ENCODE measurements at regions not wholly inside any gene's neighbourhood (a gene's known extent, or its start where the extent isn't known, plus 50 kb on each side); places are given as distances from the start of the nearest gene placed in this dataset.

- Mint-ChIP-seq H3K4me1 (peaks cover 12% of the 10 kb centered on the region), H3K9me3 (no peaks in the 10 kb centered on the region), H3K4me3 (no peak overlapping the region), H3K36me3 (ENCODE audit: low read depth) (no peaks in the 10 kb centered on the region), H3K27me3 (no peaks in the 10 kb centered on the region), H3K27ac (no peak overlapping the region)
- DNase-seq (no peak), ATAC-seq (no peak)
Observed at GRCh38 chr13:40077396-40078027, 422.1 kb downstream of the COG6 start.

DNA sequence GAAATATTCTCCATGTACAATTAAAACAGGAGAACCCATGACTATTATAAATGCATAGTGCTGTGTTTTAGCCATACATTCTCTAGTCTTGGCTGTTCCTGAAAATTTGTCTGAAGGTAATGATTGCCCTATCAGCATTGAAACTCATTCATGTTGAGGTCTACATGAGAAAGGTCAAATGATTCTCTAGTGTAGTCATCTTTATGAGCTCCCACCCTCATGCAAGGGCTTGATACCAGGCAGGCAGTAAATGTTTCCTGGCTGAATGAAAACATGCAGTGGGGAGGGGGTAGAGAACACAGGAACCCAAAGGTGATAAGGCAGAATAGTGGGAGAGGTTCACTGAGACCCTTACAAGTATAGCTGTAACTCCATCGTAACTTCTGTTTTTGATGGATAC, 424.3 kb downstream of the COG6 start:
- ATAC-seq (peak; percentile 85), DNase-seq (no peak)
- H3K27me3 Mint-ChIP-seq = no peaks in the 10 kb centered on the region
- H3K27ac Mint-ChIP-seq = no peak overlapping the region
- no peak overlapping the region for H3K4me3 Mint-ChIP-seq
- H3K9me3 Mint-ChIP-seq = no peaks in the 10 kb centered on the region
- H3K4me1 Mint-ChIP-seq = peaks cover 17% of the 10 kb centered on the region
- H3K36me3 Mint-ChIP-seq (ENCODE audit: low read depth) = no peaks in the 10 kb centered on the region

DNA sequence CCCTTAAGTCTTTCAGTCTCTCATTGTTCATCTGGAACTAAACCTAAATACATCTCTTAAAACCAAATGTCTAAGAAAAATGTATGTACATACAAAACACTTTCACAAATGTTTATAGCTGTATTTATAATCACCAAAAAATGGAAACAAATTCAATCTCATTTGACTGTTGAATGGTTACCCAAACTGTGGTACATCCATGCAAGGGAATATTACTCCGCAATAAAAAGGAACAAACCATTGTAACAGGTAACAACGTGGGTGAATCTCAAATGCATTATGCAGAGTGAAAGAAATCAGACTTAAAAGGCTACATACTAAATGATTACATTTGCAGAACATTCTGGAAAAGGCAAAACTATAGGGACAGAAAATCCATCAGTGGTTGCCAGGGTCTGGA, 425.2 kb downstream of the COG6 start:
- Mint-ChIP-seq H3K9me3 (no peaks in the 10 kb centered on the region), H3K4me1 (peaks cover 17% of the 10 kb centered on the region), H3K27me3 (no peaks in the 10 kb centered on the region), H3K27ac (no peak overlapping the region), H3K36me3 (ENCODE audit: low read depth) (no peaks in the 10 kb centered on the region), H3K4me3 (no peak overlapping the region)
- ATAC-seq (no peak), DNase-seq (no peak)

- Mint-ChIP-seq H3K36me3 (ENCODE audit: low read depth) (no peaks in the 10 kb centered on the region), H3K4me1 (peaks cover 14% of the 10 kb centered on the region), H3K27me3 (no peaks in the 10 kb centered on the region), H3K4me3 (no peak overlapping the region), H3K9me3 (no peaks in the 10 kb centered on the region), H3K27ac (no peak overlapping the region)
- DNase-seq = no peak
- no peak for ATAC-seq
Observed at GRCh38 chr13:40082639-40083038, 427.2 kb downstream of the COG6 start.

- no peak overlapping the region for H3K27ac Mint-ChIP-seq
- no peaks in the 10 kb centered on the region for H3K27me3 Mint-ChIP-seq
- H3K4me3 Mint-ChIP-seq = no peak overlapping the region
- H3K4me1 Mint-ChIP-seq = peaks cover 11% of the 10 kb centered on the region
- no peaks in the 10 kb centered on the region for H3K9me3 Mint-ChIP-seq
- no peak for ATAC-seq
- H3K36me3 Mint-ChIP-seq (ENCODE audit: low read depth) = no peaks in the 10 kb centered on the region
- DNase-seq = no peak
Observed at GRCh38 chr13:40083841-40084240, 428.4 kb downstream of the COG6 start.

GRCh38 chr13:40084934-40085333, 429.5 kb downstream of the COG6 start:
- H3K27me3 Mint-ChIP-seq = no peaks in the 10 kb centered on the region
- no peak overlapping the region for H3K4me3 Mint-ChIP-seq
- no peaks in the 10 kb centered on the region for H3K36me3 Mint-ChIP-seq (ENCODE audit: low read depth)
- H3K27ac Mint-ChIP-seq = no peak overlapping the region
- ATAC-seq (no peak), DNase-seq (no peak)
- H3K9me3 Mint-ChIP-seq = no peaks in the 10 kb centered on the region
- H3K4me1 Mint-ChIP-seq = peaks cover 5% of the 10 kb centered on the region

DNA sequence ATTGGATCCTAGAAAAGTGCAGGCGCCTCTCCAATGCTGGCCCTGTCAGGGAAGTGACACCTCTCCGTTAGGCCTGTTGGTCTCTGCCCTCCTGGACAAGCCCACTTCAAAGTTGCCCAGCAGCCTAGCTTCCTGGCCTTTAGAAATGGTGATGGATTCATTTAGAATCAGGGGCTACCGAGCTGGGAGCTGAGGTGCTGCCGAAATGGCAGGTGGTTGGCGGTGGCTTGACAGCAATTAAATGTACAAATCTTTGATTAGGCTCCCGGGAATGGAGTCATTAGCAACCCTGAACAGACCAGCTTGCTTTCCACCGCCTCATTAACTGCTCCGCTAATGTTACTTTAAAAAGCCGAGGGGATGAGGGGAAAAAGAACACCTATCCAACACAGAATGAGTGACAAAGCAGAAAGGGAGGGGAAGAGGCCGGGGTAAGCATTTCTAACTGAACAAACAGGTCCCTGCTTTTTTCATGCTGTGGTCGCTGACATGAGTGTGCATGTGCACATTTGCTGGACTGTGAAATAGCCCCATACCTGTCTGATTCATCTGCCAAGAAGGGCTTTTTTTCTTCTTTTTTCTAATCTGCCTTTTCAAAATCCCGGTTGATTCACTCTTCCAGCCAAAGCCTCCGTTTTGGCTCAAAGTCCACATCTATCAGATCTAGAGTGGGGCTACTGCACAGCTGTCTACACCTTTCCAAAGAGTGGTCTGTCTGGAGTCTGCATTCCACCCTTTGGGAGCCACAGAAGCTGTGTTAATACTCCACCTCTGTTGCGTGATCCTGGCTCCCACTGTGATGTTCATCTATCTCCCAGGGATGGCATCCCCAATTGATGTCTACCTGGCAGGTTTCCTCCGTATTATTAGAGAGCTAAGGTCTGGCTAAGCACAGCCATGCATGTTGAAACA, 431.9 kb downstream of the COG6 start:
- DNase-seq (no peak), ATAC-seq (no peak)
- Mint-ChIP-seq H3K4me1 (peaks cover 5% of the 10 kb centered on the region), H3K27me3 (no peaks in the 10 kb centered on the region), H3K36me3 (ENCODE audit: low read depth) (no peaks in the 10 kb centered on the region), H3K27ac (no peak overlapping the region), H3K9me3 (no peaks in the 10 kb centered on the region), H3K4me3 (no peak overlapping the region)

DNA sequence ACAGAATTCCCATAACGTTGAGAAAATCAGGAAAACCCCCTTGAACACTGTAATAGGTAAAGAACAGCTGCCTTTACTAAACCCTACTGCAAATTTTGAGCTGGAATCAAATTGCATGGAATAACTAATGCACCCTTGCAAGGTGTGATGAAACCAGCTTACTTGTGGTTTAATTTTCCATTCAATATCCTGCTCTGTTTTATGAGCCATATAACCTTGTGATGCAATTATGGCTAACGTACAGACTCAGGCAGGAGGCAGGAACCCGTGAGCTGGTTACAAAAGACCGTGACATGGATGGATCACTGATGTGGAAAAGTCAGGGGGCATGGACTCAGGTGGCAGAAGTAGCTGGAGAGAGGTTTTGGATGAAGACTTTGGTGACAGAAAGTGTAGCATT, 438.6 kb downstream of the COG6 start:
- no peak overlapping the region for H3K4me3 Mint-ChIP-seq
- no peaks in the 10 kb centered on the region for H3K27me3 Mint-ChIP-seq
- H3K4me1 Mint-ChIP-seq = peaks cover 16% of the 10 kb centered on the region
- no peak overlapping the region for H3K27ac Mint-ChIP-seq
- no peak for ATAC-seq
- peaks cover 8% of the 10 kb centered on the region for H3K9me3 Mint-ChIP-seq
- no peak for DNase-seq
- peaks cover 4% of the 10 kb centered on the region for H3K36me3 Mint-ChIP-seq (ENCODE audit: low read depth)

DNA sequence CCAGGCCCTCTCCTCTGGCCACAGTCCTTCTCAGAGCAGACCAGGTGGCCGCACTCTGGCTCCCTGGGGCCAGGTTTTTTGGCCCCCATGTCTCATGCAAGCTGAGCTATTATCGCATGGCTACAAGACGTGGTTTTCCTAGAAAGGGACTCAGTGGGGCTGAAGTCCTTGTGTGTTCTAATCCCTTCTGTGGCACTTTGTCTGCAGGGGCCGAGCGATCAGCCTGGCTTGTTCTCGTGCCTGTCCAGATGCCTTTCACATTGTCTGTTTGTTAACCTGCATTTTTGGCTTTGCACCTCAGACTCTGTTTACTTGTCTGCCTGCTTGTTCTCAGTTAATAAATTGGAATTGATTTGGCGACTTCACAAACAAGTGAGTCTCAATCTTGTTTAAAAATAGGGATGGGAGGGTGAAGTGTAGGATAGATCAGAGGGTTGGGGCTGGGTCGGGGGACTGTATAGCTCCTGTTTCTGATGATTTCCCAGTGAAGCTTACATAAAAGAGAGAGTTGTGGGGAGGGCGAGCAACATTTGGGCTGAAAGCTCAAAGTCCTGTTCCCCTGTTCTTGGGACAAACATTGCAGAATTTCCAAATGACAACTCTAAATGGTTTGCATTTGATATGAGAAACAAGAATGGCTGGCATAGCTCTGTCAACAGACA, 440.4 kb downstream of the COG6 start:
- peaks cover 10% of the 10 kb centered on the region for H3K36me3 Mint-ChIP-seq (ENCODE audit: low read depth)
- ATAC-seq = no peak
- no peak overlapping the region for H3K4me3 Mint-ChIP-seq
- H3K4me1 Mint-ChIP-seq = peaks cover 18% of the 10 kb centered on the region
- peaks cover 13% of the 10 kb centered on the region for H3K9me3 Mint-ChIP-seq
- no peaks in the 10 kb centered on the region for H3K27me3 Mint-ChIP-seq
- H3K27ac Mint-ChIP-seq = peak overlapping the region; percentile 62
- no peak for DNase-seq

DNA sequence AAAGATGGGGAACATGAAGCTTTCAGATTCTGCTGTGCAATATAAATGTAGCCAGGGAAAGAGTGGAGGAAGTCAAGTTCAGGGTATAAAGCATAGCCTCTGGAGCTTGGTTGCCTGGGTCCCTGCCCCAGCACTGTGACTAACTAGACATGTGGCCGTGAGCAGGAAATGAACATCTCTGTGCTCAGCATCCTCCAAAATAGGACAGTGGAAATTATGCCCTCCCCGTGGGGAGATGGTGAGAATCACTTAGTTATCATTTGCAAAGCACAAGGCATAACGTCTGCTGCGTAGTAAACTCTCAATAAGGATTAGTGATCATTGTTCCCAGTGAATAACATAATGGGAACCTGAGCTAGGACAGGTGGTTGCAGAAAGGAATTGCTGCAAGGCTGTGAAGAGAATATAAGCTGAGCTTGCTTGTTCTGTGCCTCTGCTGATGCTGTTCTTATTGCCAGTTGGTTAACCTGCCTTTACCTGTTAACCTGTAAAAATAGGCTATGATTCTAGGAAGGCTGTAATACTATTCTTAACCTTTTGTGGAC, 441.0 kb downstream of the COG6 start:
- Mint-ChIP-seq H3K9me3 (peaks cover 16% of the 10 kb centered on the region), H3K36me3 (ENCODE audit: low read depth) (peaks cover 14% of the 10 kb centered on the region), H3K4me3 (no peak overlapping the region), H3K27me3 (no peaks in the 10 kb centered on the region), H3K4me1 (peaks cover 24% of the 10 kb centered on the region), H3K27ac (peak overlapping the region; percentile 62)
- peak; percentile 40 for DNase-seq
- ATAC-seq = peak; percentile 99

DNA sequence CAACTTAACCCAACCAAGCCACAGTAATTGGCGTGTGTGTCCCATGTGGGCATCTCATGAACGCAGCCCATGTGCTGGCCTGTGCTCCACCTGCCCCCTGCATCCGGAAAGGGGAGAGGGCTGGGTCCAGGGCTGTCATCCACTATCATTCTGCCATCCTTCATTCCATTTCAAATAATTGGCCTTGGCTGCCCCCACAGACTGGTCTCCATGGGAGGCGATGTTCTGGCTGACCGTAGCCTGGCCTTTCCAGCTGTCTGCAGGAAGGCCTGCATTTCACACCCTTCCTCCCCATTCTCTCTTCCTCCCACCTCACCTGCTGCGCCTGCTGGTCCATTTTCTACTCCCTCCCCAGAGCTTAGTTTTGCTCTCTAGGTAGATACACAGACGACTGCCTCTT, 442.8 kb downstream of the COG6 start:
- H3K4me3 Mint-ChIP-seq = no peak overlapping the region
- peaks cover 14% of the 10 kb centered on the region for H3K36me3 Mint-ChIP-seq (ENCODE audit: low read depth)
- peaks cover 16% of the 10 kb centered on the region for H3K9me3 Mint-ChIP-seq
- H3K4me1 Mint-ChIP-seq = peaks cover 42% of the 10 kb centered on the region
- ATAC-seq (no peak), DNase-seq (no peak)
- H3K27ac Mint-ChIP-seq = no peak overlapping the region
- H3K27me3 Mint-ChIP-seq = no peaks in the 10 kb centered on the region

DNA sequence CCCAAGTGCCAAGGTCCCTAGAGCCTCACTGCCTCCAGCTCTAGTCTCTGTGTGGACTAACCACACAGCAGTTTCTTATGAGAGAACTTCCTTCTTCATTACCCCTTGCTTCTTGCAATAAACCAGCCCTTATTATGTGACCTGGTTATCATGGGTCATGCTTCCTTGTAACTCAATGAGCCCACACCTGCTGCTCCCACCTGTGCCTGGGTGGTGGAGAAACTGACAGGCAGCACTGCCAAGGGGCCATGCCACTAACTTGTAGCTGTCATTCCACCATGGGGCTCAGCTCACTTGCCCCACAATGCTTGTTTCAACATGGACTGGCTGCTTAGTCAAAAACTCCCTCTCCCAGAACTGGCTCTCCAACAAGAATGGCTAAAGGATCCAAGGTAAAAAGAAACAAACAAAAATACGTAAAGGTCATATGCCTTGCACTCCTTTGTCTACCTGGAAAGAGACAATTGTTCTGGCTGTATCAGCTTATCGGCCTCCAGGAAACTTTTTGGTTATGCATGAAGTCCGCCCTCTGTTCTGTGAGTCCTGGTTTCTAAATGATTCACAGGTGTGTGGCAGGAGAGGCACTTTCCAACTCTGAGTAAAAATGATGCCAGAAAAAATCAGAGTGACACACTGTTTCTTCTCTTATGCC, 446.4 kb downstream of the COG6 start:
- H3K4me1 Mint-ChIP-seq = peaks cover 45% of the 10 kb centered on the region
- DNase-seq (peak; percentile 27), ATAC-seq (peak; percentile 72)
- H3K4me3 Mint-ChIP-seq = peak overlapping the region; percentile 65
- peaks cover 21% of the 10 kb centered on the region for H3K9me3 Mint-ChIP-seq
- H3K27ac Mint-ChIP-seq = peak overlapping the region; percentile 98
- H3K27me3 Mint-ChIP-seq = no peaks in the 10 kb centered on the region
- H3K36me3 Mint-ChIP-seq (ENCODE audit: low read depth) = peaks cover 14% of the 10 kb centered on the region

DNA sequence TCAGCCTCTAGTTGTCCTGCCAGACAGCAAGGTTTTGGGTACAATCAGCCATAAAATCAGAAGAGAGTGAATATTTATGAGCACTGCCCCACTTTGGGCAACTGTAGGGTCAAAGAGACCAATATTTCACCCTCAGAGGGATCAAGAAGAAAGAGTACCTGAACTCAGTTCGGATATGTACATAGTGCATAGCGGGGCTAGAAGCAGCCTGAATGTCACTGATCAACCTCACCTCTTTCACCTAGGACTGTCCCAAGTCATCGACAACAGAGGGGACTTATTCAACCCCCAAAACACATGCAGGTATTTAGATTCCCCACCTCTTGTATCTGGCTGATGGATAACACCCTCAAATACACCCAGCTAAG, 446.9 kb downstream of the COG6 start:
- Mint-ChIP-seq H3K27me3 (no peaks in the 10 kb centered on the region), H3K9me3 (peaks cover 21% of the 10 kb centered on the region), H3K36me3 (ENCODE audit: low read depth) (peaks cover 14% of the 10 kb centered on the region), H3K4me3 (peak overlapping the region; percentile 65), H3K27ac (peak overlapping the region; percentile 98), H3K4me1 (peaks cover 47% of the 10 kb centered on the region)
- DNase-seq (no peak), ATAC-seq (peak; percentile 9)

DNA sequence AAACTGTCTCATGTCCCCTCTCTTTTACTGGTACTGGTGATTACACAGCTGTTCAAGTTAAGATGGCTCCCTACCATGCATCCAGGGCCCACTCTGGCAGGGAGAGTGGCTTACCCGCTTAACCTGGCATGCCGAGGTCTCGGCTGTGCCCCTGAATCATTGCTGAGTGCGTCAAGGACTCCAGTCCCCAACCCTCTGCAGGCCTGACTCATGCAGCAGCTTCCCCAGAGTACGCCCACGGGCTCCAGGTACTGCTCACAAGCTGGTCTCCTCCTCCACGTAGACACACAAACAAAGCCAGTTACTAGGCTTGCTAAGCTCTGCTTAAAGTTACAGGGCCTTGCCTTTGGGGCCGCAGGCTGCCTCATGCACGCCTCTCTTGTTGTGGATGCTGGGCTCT, 447.4 kb downstream of the COG6 start:
- peak overlapping the region; percentile 98 for H3K27ac Mint-ChIP-seq
- peaks cover 47% of the 10 kb centered on the region for H3K4me1 Mint-ChIP-seq
- H3K27me3 Mint-ChIP-seq = no peaks in the 10 kb centered on the region
- peak; percentile 85 for DNase-seq
- peaks cover 21% of the 10 kb centered on the region for H3K9me3 Mint-ChIP-seq
- H3K36me3 Mint-ChIP-seq (ENCODE audit: low read depth) = peaks cover 14% of the 10 kb centered on the region
- ATAC-seq = peak; percentile 92
- H3K4me3 Mint-ChIP-seq = peak overlapping the region; percentile 65
